IMR-90 (cell line): ENCODE measurements at regions not wholly inside any gene's neighbourhood (a gene's known extent, or its start where the extent isn't known, plus 50 kb on each side); places are given as distances from the start of the nearest gene placed in this dataset.

ENCODE experiments used
- ATAC-seq: fragments of 200-7000 bp; cut with Tn5 transposase; 2 replicates; pipeline ENCODE4 v1.9.1; 2020; ENCODE audit warnings: low read depth, mild to moderate bottlenecking, moderate library complexity
- BruUV-seq: library from RNA; stranded (reverse); fragments of 400-500 nt; replicated peaks from 2 replicates; lab custom pipeline; 2021; lab: Mats Ljungman, UMichigan
- CTCF ChIA-PET: fragments of 300-600 bp; formaldehyde crosslinking; extraction: SDS; loops from one replicate; lab custom pipeline; 2021; ENCODE audit warnings: antibody characterized with exemption; lab: Yijun Ruan, JAX
- POLR2A ChIA-PET: fragments of 300-600 bp; sonication (Branson Sonifier 250); formaldehyde crosslinking; loops from one replicate; lab custom pipeline; 2022; ENCODE audit warnings: antibody characterized with exemption; ENCODE audit not compliant: unreplicated experiment; lab: Charles Lee
- DNase-seq: peaks from one replicate; pipeline ENCODE4 v3.0.0; 2013
- H2AFZ ChIP-seq: replicated peaks from 2 replicates; pipeline ENCODE3; 2013; ENCODE audit warnings: low read length, mild to moderate bottlenecking; ENCODE audit not compliant: poor library complexity
- H2AK5ac ChIP-seq: 2 replicates; pipeline ENCODE4 v1.6.1; 2013; ENCODE audit warnings: low read depth, low read length, inconsistent platforms
- H2AK9ac ChIP-seq: replicated peaks from 2 replicates; pipeline ENCODE3; 2013; ENCODE audit warnings: mild to moderate bottlenecking, low read depth, low read length, moderate library complexity; ENCODE audit not compliant: poor library complexity
- H2BK120ac ChIP-seq: 2 replicates; pipeline ENCODE4 v1.6.1; 2013; ENCODE audit warnings: low read depth, low read length, inconsistent platforms
- H2BK15ac ChIP-seq: 3 replicates; pipeline ENCODE4 v1.6.1; 2013; ENCODE audit warnings: low read depth, low read length, inconsistent platforms
- H2BK20ac ChIP-seq: 2 replicates; pipeline ENCODE4 v1.6.1; 2013; ENCODE audit warnings: low read depth, mild to moderate bottlenecking, inconsistent platforms, low read length, moderate library complexity
- H2BK5ac ChIP-seq: 2 replicates; pipeline ENCODE4 v1.6.1; 2013; ENCODE audit warnings: mild to moderate bottlenecking, low read depth, low read length, inconsistent platforms; ENCODE audit not compliant: poor library complexity, severe bottlenecking
- H3K14ac ChIP-seq: replicated peaks from 2 replicates; pipeline ENCODE4 v1.6.1; 2013; ENCODE audit warnings: low read depth, low read length, inconsistent platforms
- H3K18ac ChIP-seq: 2 replicates; pipeline ENCODE4 v1.6.1; 2013; ENCODE audit warnings: low read depth, low read length, control low read depth
- H3K23ac ChIP-seq: 2 replicates; pipeline ENCODE4 v1.6.1; 2013; ENCODE audit warnings: low read depth, low read length, inconsistent platforms
- H3K27ac ChIP-seq: 2 replicates; pipeline ENCODE4 v1.5.1; 2013; ENCODE audit warnings: mild to moderate bottlenecking, control low read depth, low read length; ENCODE audit not compliant: insufficient read depth
- H3K27me3 ChIP-seq: 2 replicates; pipeline ENCODE4 v1.6.1; 2013; ENCODE audit warnings: low read length; ENCODE audit not compliant: control insufficient read depth, insufficient read depth
- H3K36me3 ChIP-seq: 2 replicates; pipeline ENCODE4 v1.6.1; 2013; ENCODE audit warnings: low read length, mixed read lengths; ENCODE audit not compliant: control insufficient read depth, insufficient read depth
- H3K4ac ChIP-seq: 2 replicates; pipeline ENCODE4 v1.6.1; 2013; ENCODE audit warnings: low read depth, low read length, inconsistent platforms
- H3K4me1 ChIP-seq: 2 replicates; pipeline ENCODE4 v1.6.1; 2013; ENCODE audit warnings: low read length, mixed read lengths; ENCODE audit not compliant: control insufficient read depth, insufficient read depth
- H3K4me2 ChIP-seq: 2 replicates; pipeline ENCODE4 v1.6.1; 2013; ENCODE audit warnings: low read depth, mild to moderate bottlenecking, control low read depth, low read length, moderate library complexity
- H3K4me3 ChIP-seq: 2 replicates; pipeline ENCODE4 v1.5.1; 2013; ENCODE audit warnings: low read depth, mild to moderate bottlenecking, control low read depth, low read length, moderate library complexity; ENCODE audit not compliant: insufficient read depth
- H3K56ac ChIP-seq: 2 replicates; pipeline ENCODE4 v1.6.1; 2013; ENCODE audit warnings: low read length, inconsistent platforms; ENCODE audit not compliant: insufficient read depth; ENCODE audit errors: extremely low read depth
- H3K79me1 ChIP-seq, 2 experiments: 2 replicates each; pipeline ENCODE4 v1.6.1; 2013; ENCODE audit warnings: low read length in 2 of 2, inconsistent platforms in 1 of 2, low read depth in 1 of 2
- H3K9ac ChIP-seq: 2 replicates; pipeline ENCODE4 v1.6.1; 2013; ENCODE audit warnings: low read depth, low read length, control low read depth
- H3K9me1 ChIP-seq: 2 replicates; pipeline ENCODE4 v1.6.1; 2013; ENCODE audit warnings: low read length, inconsistent platforms; ENCODE audit not compliant: insufficient read depth
- H3K9me3 ChIP-seq: 2 replicates; pipeline ENCODE4 v1.6.1; 2013; ENCODE audit warnings: low read length; ENCODE audit not compliant: control insufficient read depth, insufficient read depth
- H4K20me1 ChIP-seq: 2 replicates; pipeline ENCODE4 v1.6.1; 2013; ENCODE audit warnings: low read length, inconsistent platforms; ENCODE audit not compliant: insufficient read depth
- H4K5ac ChIP-seq: 2 replicates; pipeline ENCODE4 v1.6.1; 2013; ENCODE audit warnings: mild to moderate bottlenecking, low read depth, low read length, control low read depth
- H4K8ac ChIP-seq, 2 experiments: 2 replicates each; pipeline ENCODE4 v1.6.1; 2013; ENCODE audit warnings: low read depth in 2 of 2, low read length in 2 of 2, control low read depth in 1 of 2, inconsistent platforms in 1 of 2
- H4K91ac ChIP-seq: 2 replicates; pipeline ENCODE4 v1.6.1; 2013; ENCODE audit warnings: low read depth, low read length, inconsistent platforms; ENCODE audit not compliant: insufficient read depth
- CHD1 ChIP-seq: IDR thresholded peaks from 2 replicates; pipeline ENCODE4 v1.6.1; 2012; ENCODE audit warnings: low read depth, low read length, improper control_type of control experiment
- MAFK ChIP-seq: IDR thresholded peaks from 2 replicates; pipeline ENCODE4 v1.6.1; 2012; ENCODE audit warnings: low read depth, low read length, improper control_type of control experiment
- MXI1 ChIP-seq: IDR thresholded peaks from 2 replicates; pipeline ENCODE4 v1.6.1; 2012; ENCODE audit warnings: low read depth, mild to moderate bottlenecking, low read length, moderate library complexity, borderline replicate concordance
- RAD21 ChIP-seq: IDR thresholded peaks from 2 replicates; pipeline ENCODE4 v1.6.1; 2012; ENCODE audit warnings: low read length, improper control_type of control experiment
- WGBS, 2 experiments: methylation state at CpG; one replicate each; pipeline versions ENCODE4 v1.1.5 to v1.1.7; 2013; ENCODE audit warnings: missing lambda C conversion rate in 2 of 2; ENCODE audit not compliant: insufficient read length in 1 of 2; ENCODE audit errors: extremely low coverage in 2 of 2; 5-methylcytosine and 5-hydroxymethylcytosine counted together
- dilution Hi-C: fragments of 300-500 bp; cut with HindIII; formaldehyde crosslinking; loops from one replicate; pipeline ENCODE4 v1.14.3; 2018; ENCODE audit warnings: low sequenced_read_pairs; ENCODE audit not compliant: unreplicated experiment
- in situ Hi-C: fragments of 300-500 bp; cut with MboI; formaldehyde crosslinking; loops from 3 replicates; pipeline ENCODE4 v1.14.3; 2019; ENCODE audit warnings: low sequenced_read_pairs, inconsistent platforms, mixed read lengths
- intact Hi-C: fragments of 100-400 bp; cut with micrococcal nuclease; formaldehyde crosslinking; loops from 2 replicates; pipeline ENCODE4 v1.10.0; 2022
- TF ChIP-seq, protein P1 (sequence below): conservative IDR thresholded peaks from 2 replicates; pipeline ENCODE4 v1.5.1; 2012; ENCODE audit warnings: mild to moderate bottlenecking, low read depth, low read length, improper control_type of control experiment
- TF ChIP-seq, protein P2 (sequence below): fragments of 150-350 bp; IDR thresholded peaks from 2 replicates; pipeline ENCODE4 v1.6.1; 2017; ENCODE audit warnings: mild to moderate bottlenecking, antibody characterized with exemption, low read length, low read depth

DNA sequence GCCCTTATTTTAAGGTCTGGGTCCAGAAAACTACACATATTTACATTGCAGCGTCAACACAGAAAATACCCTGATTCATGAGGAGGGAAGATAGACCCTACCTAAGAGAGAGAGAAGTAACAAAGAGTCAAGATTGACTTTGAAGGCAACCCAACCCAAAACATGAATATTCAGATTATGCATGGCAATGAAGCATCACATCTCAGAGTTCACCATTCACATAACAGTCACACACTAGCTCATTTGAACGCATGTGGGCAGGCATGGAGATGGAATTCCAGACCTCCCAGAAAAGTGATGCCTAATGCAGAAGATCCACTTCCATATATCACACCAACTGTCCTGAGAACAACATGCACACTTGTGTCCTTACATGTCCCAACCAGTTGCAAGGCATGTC, 190.1 kb upstream of the ITGA1 start:
- H3K79me1 ChIP-seq = no peaks in the 10 kb centered on the region
- dilution Hi-C loops (no loop called here), intact Hi-C loops (no loop called here), in situ Hi-C loops (no loop called here)
- H3K27ac ChIP-seq = no peak overlapping the region
- WGBS, 2 experiments = no CpG with 5 or more reads among the region's 2 CpGs
- H3K36me3 ChIP-seq = no peaks in the 10 kb centered on the region
- no peak overlapping the region for H2AK5ac ChIP-seq
- no peak overlapping the region for H3K4me2 ChIP-seq
- no peak overlapping the region for H2AK9ac ChIP-seq
- ATAC-seq (no peak), DNase-seq (no peak)
- H3K27me3 ChIP-seq = peaks cover 2% of the 10 kb centered on the region; the same call in 1 of the 2 replicates
- no peak overlapping the region for H3K14ac ChIP-seq
- CTCF ChIA-PET = no interaction called here
- H2BK5ac ChIP-seq = no peak overlapping the region
- H3K4ac ChIP-seq = no peak overlapping the region
- no peak overlapping the region for H2AFZ ChIP-seq
- no peak overlapping the region for H3K9ac ChIP-seq
- H3K4me3 ChIP-seq = no peak overlapping the region
- H4K20me1 ChIP-seq = no peaks in the 10 kb centered on the region
- H3K9me1 ChIP-seq = no peaks in the 10 kb centered on the region
- H3K18ac ChIP-seq = no peak overlapping the region
- no peak overlapping the region for H3K56ac ChIP-seq
- H4K8ac ChIP-seq = no peak overlapping the region
- no TSS peak for BruUV-seq
- no peak overlapping the region for H4K91ac ChIP-seq
- H3K9me3 ChIP-seq = no peaks in the 10 kb centered on the region
- H2BK120ac ChIP-seq = no peak overlapping the region
- POLR2A ChIA-PET = no interaction called here
- no peak overlapping the region for H2BK20ac ChIP-seq
- no peaks in the 10 kb centered on the region for H3K4me1 ChIP-seq
- TF ChIP-seq, protein P1, sequence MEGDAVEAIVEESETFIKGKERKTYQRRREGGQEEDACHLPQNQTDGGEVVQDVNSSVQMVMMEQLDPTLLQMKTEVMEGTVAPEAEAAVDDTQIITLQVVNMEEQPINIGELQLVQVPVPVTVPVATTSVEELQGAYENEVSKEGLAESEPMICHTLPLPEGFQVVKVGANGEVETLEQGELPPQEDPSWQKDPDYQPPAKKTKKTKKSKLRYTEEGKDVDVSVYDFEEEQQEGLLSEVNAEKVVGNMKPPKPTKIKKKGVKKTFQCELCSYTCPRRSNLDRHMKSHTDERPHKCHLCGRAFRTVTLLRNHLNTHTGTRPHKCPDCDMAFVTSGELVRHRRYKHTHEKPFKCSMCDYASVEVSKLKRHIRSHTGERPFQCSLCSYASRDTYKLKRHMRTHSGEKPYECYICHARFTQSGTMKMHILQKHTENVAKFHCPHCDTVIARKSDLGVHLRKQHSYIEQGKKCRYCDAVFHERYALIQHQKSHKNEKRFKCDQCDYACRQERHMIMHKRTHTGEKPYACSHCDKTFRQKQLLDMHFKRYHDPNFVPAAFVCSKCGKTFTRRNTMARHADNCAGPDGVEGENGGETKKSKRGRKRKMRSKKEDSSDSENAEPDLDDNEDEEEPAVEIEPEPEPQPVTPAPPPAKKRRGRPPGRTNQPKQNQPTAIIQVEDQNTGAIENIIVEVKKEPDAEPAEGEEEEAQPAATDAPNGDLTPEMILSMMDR = no peak
- TF ChIP-seq CHD1 (no peak), RAD21 (no peak), MXI1 (no peak), MAFK (no peak)
- TF ChIP-seq, protein P2, sequence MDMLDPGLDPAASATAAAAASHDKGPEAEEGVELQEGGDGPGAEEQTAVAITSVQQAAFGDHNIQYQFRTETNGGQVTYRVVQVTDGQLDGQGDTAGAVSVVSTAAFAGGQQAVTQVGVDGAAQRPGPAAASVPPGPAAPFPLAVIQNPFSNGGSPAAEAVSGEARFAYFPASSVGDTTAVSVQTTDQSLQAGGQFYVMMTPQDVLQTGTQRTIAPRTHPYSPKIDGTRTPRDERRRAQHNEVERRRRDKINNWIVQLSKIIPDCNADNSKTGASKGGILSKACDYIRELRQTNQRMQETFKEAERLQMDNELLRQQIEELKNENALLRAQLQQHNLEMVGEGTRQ = no peak
- H2BK15ac ChIP-seq = no peak overlapping the region
- no peak overlapping the region for H3K23ac ChIP-seq
- no peak overlapping the region for H4K5ac ChIP-seq
